HG03039 (cell line): ENCODE measurements at regions not wholly inside any gene's neighbourhood (a gene's known extent, or its start where the extent isn't known, plus 50 kb on each side); places are given as distances from the start of the nearest gene placed in this dataset.
"Not testable (repeated sequence)": the region's sequence is repeated elsewhere in the genome, so short reads cannot be mapped to it uniquely, and the experiment has no call there.

Experiments
- ATAC-seq: cut with Tn5 transposase; IDR thresholded peaks from one replicate; pipeline ENCODE4 v1.9.1; 2021; ENCODE audit warnings: mild to moderate bottlenecking, moderate library complexity; ENCODE audit not compliant: unreplicated experiment

- ATAC-seq = no peak
These were observed 805.4 kb upstream of the NUDT12 start for GRCh38 chr5:104367978-104368377.

GRCh38 chr5:104363567-104363966 is 801.0 kb upstream of the NUDT12 start:
- ATAC-seq = no peak

- ATAC-seq = no peak
These were observed 799.3 kb upstream of the NUDT12 start for GRCh38 chr5:104361932-104362331.

GRCh38 chr5:104355350-104355749 is 792.8 kb upstream of the NUDT12 start:
- no peak for ATAC-seq

- ATAC-seq = no peak
These were observed 790.8 kb upstream of the NUDT12 start for GRCh38 chr5:104353371-104353770.

GRCh38 chr5:104352954-104353353 is 790.4 kb upstream of the NUDT12 start:
- ATAC-seq = no peak

GRCh38 chr5:104347119-104347708 is 784.6 kb upstream of the NUDT12 start:
- no peak for ATAC-seq

- ATAC-seq = no peak
These were observed 782.8 kb upstream of the NUDT12 start for GRCh38 chr5:104345222-104346016.

- ATAC-seq = no peak
These were observed 782.2 kb upstream of the NUDT12 start for GRCh38 chr5:104344809-104345208.

GRCh38 chr5:104327801-104328200 is 765.2 kb upstream of the NUDT12 start:
- ATAC-seq = no peak

- ATAC-seq = no peak
These were observed 764.4 kb upstream of the NUDT12 start for GRCh38 chr5:104326966-104327365.

- ATAC-seq = no peak
These were observed 762.8 kb upstream of the NUDT12 start for GRCh38 chr5:104325356-104325755.

- not testable (repeated sequence) for ATAC-seq
These were observed 754.1 kb upstream of the NUDT12 start for GRCh38 chr5:104316676-104317075.

- no peak for ATAC-seq
These were observed 749.9 kb upstream of the NUDT12 start for GRCh38 chr5:104312481-104312880.

GRCh38 chr5:104305602-104306001 is 743.0 kb upstream of the NUDT12 start:
- no peak for ATAC-seq

GRCh38 chr5:104299998-104300706 is 737.6 kb upstream of the NUDT12 start:
- ATAC-seq = no peak

GRCh38 chr5:104298518-104298917 is 735.9 kb upstream of the NUDT12 start:
- no peak for ATAC-seq

- ATAC-seq = no peak
These were observed 734.5 kb upstream of the NUDT12 start for GRCh38 chr5:104297076-104297475.

- no peak for ATAC-seq
These were observed 733.4 kb upstream of the NUDT12 start for GRCh38 chr5:104295991-104296390.

GRCh38 chr5:104283136-104283535 is 720.5 kb upstream of the NUDT12 start:
- ATAC-seq = no peak

- no peak for ATAC-seq
These were observed 711.1 kb upstream of the NUDT12 start for GRCh38 chr5:104273725-104274124.
